Ishikawa (cell line): ENCODE measurements at regions not wholly inside any gene's neighbourhood (a gene's known extent, or its start where the extent isn't known, plus 50 kb on each side); places are given as distances from the start of the nearest gene placed in this dataset.

Experiments used
- CEBPB ChIP-seq: IDR thresholded peaks from 2 replicates; pipeline ENCODE4 v1.6.1; 2012
- CREB1 ChIP-seq: IDR thresholded peaks from 2 replicates; pipeline ENCODE4 v1.6.1; 2012; ENCODE audit warnings: low read depth
- EGR1 ChIP-seq: IDR thresholded peaks from 2 replicates; pipeline ENCODE4 v1.6.1; 2012
- EP300 ChIP-seq: IDR thresholded peaks from 2 replicates; pipeline ENCODE4 v1.6.1; 2012; ENCODE audit warnings: borderline replicate concordance
- FOXM1 ChIP-seq: IDR thresholded peaks from 2 replicates; pipeline ENCODE4 v1.6.1; 2012; ENCODE audit warnings: low read depth, borderline replicate concordance
- MAX ChIP-seq: IDR thresholded peaks from 2 replicates; pipeline ENCODE4 v1.6.1; 2012
- NFIC ChIP-seq: IDR thresholded peaks from 2 replicates; pipeline ENCODE4 v1.6.1; 2012
- RAD21 ChIP-seq: IDR thresholded peaks from 2 replicates; pipeline ENCODE4 v1.6.1; 2012; ENCODE audit warnings: low read depth
- REST ChIP-seq: IDR thresholded peaks from 2 replicates; pipeline ENCODE4 v1.6.1; 2012; ENCODE audit warnings: low read depth, mild to moderate bottlenecking
- TAF1 ChIP-seq: IDR thresholded peaks from 2 replicates; pipeline ENCODE4 v1.6.1; 2012; ENCODE audit warnings: low read depth, mild to moderate bottlenecking
- TCF12 ChIP-seq: IDR thresholded peaks from 2 replicates; pipeline ENCODE4 v1.6.1; 2012; ENCODE audit warnings: low read depth
- TEAD4 ChIP-seq: IDR thresholded peaks from 2 replicates; pipeline ENCODE4 v1.6.1; 2012
- USF1 ChIP-seq: IDR thresholded peaks from 2 replicates; pipeline ENCODE4 v1.6.1; 2012
- YY1 ChIP-seq: IDR thresholded peaks from 2 replicates; pipeline ENCODE4 v1.6.1; 2012; ENCODE audit warnings: low read depth
- ZBTB7A ChIP-seq: IDR thresholded peaks from 2 replicates; pipeline ENCODE4 v1.6.1; 2012; ENCODE audit warnings: low read depth

GRCh38 chr2:114034742-114035141, 144.9 kb downstream of the ACTR3 start:
- TF ChIP-seq EGR1: no peak
- no peak for TF ChIP-seq TEAD4
- TF ChIP-seq NFIC: no peak
- TF ChIP-seq TAF1: no peak

- no peak for TF ChIP-seq EP300
- TF ChIP-seq MAX: no peak
- no peak for TF ChIP-seq TEAD4
- no peak for TF ChIP-seq ZBTB7A
These were observed 148.8 kb downstream of the ACTR3 start for GRCh38 chr2:114038710-114039109.

- TF ChIP-seq CEBPB (no peak), TCF12 (no peak), TAF1 (no peak), CREB1 (no peak), USF1 (no peak), ZBTB7A (no peak), RAD21 (no peak), NFIC (no peak), TEAD4 (no peak), FOXM1 (no peak), EP300 (no peak), REST (no peak), EGR1 (no peak), YY1 (no peak), MAX (no peak)
These were observed 149.8 kb downstream of the ACTR3 start for GRCh38 chr2:114039677-114040076.

GRCh38 chr2:114040826-114041225, 150.9 kb downstream of the ACTR3 start:
- TF ChIP-seq TAF1 (no peak), ZBTB7A (no peak), CREB1 (no peak), USF1 (no peak), RAD21 (no peak), TCF12 (no peak), EP300 (no peak), MAX (no peak)

- TF ChIP-seq USF1 (no peak), EP300 (no peak), MAX (no peak), CREB1 (no peak), EGR1 (no peak), TAF1 (no peak), NFIC (no peak), FOXM1 (no peak), TEAD4 (no peak), YY1 (no peak), RAD21 (no peak), REST (no peak), CEBPB (no peak), ZBTB7A (no peak), TCF12 (no peak)
These were observed 155.1 kb downstream of the ACTR3 start for GRCh38 chr2:114044985-114045384.

GRCh38 chr2:114046373-114046772, 156.5 kb downstream of the ACTR3 start:
- TF ChIP-seq EP300 (no peak), REST (no peak), TAF1 (no peak), CEBPB (no peak), CREB1 (no peak), ZBTB7A (no peak), FOXM1 (no peak), EGR1 (no peak), YY1 (no peak), TEAD4 (no peak), USF1 (no peak), RAD21 (no peak), TCF12 (no peak), MAX (no peak), NFIC (no peak)
